ENCODE measurements at regions not wholly inside any gene's neighbourhood (a gene's known extent, or its start where the extent isn't known, plus 50 kb on each side); places are given as distances from the start of the nearest gene placed in this dataset.

DNA sequence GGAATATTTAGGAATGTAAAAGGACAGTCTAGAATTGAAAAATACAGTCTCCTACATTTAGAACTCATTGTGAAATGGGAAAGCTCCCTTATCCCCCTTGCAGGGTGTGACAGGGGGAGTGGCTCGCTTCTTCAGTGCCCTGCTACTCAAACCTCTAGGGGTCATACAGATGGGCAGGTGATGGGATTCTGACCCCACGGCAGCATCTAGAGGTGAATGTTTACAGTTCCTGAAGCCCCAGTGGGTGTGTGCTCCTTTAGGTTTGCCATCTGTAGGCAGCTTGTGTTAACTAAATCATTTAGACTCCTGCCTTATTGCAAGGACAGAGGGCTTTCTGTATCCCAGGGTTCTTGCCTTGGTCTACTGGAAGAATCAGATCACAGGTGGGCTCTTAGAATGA lies 271.0 kb upstream of the MPDZ start:
- TF ChIP-seq POLR2AphosphoS5 (IDR thresholded peaks at IDR 0.05): no peak
- TF ChIP-seq, protein P1, sequence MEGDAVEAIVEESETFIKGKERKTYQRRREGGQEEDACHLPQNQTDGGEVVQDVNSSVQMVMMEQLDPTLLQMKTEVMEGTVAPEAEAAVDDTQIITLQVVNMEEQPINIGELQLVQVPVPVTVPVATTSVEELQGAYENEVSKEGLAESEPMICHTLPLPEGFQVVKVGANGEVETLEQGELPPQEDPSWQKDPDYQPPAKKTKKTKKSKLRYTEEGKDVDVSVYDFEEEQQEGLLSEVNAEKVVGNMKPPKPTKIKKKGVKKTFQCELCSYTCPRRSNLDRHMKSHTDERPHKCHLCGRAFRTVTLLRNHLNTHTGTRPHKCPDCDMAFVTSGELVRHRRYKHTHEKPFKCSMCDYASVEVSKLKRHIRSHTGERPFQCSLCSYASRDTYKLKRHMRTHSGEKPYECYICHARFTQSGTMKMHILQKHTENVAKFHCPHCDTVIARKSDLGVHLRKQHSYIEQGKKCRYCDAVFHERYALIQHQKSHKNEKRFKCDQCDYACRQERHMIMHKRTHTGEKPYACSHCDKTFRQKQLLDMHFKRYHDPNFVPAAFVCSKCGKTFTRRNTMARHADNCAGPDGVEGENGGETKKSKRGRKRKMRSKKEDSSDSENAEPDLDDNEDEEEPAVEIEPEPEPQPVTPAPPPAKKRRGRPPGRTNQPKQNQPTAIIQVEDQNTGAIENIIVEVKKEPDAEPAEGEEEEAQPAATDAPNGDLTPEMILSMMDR (IDR thresholded peaks at IDR 0.05): no peak
- TF ChIP-seq POLR2A (IDR thresholded peaks at IDR 0.05; ENCODE audit: low read depth): no peak
- TF ChIP-seq EP300 (IDR thresholded peaks at IDR 0.05): no peak

All from esophagus muscularis mucosa (tissue), 4 donors.